ENCODE measurements at regions not wholly inside any gene's neighbourhood (a gene's known extent, or its start where the extent isn't known, plus 50 kb on each side); places are given as distances from the start of the nearest gene placed in this dataset.
"Not testable (repeated sequence)": the region's sequence is repeated elsewhere in the genome, so short reads cannot be mapped to it uniquely, and the experiment has no call there.

- not testable (repeated sequence) for TF ChIP-seq EZH2 (IDR thresholded peaks at IDR 0.05; ENCODE audit: low read length, unreplicated experiment); CTCF (conservative IDR thresholded peaks at IDR 0.05; ENCODE audit: low read depth, low read length)
Observed at GRCh38 chr22:10737931-10738330, 4790.1 kb upstream of the OR11H1 start.
